Activated T-helper 1 cell treated with anti-CD3 and anti-CD28 coated beads, Interleukin-12 subunit alpha, Interleukin-12 subunit beta, Interleukin-2, Interleukin-4 antibody, amounts not matched to agents 30 ng/mL and 10 ng/mL and 1 ng/mL, durations not matched to agents 14 hours and 24 hours and 36 hours (primary cell): ENCODE measurements at regions not wholly inside any gene's neighbourhood (a gene's known extent, or its start where the extent isn't known, plus 50 kb on each side); places are given as distances from the start of the nearest gene placed in this dataset.

Experiments
- DNase-seq: peaks from one replicate; pipeline ENCODE4 v3.0.0; 2021; ENCODE audit warnings: low spot score
- H3K27ac Mint-ChIP-seq: one replicate; pipeline ENCODE4 v1.8.0; 2021; ENCODE audit warnings: mild to moderate bottlenecking, mixed read lengths
- H3K27me3 Mint-ChIP-seq: one replicate; pipeline ENCODE4 v1.8.0; 2022; ENCODE audit warnings: mild to moderate bottlenecking, moderate library complexity, mixed read lengths; ENCODE audit not compliant: insufficient read depth
- H3K36me3 Mint-ChIP-seq: one replicate; pipeline ENCODE4 v1.8.0; 2021; ENCODE audit warnings: low read depth, mixed read lengths
- H3K4me1 Mint-ChIP-seq: one replicate; pipeline ENCODE4 v1.8.0; 2021; ENCODE audit warnings: low read depth, mixed read lengths
- H3K4me3 Mint-ChIP-seq: one replicate; pipeline ENCODE4 v1.8.0; 2021; ENCODE audit warnings: mild to moderate bottlenecking, moderate library complexity, mixed read lengths
- H3K9me3 Mint-ChIP-seq: one replicate; pipeline ENCODE4 v1.8.0; 2021; ENCODE audit warnings: mixed read lengths
- intact Hi-C: fragments of 100-400 bp; cut with micrococcal nuclease; formaldehyde crosslinking; loops from one replicate; pipeline ENCODE4 v1.15.1; 2024

DNA sequence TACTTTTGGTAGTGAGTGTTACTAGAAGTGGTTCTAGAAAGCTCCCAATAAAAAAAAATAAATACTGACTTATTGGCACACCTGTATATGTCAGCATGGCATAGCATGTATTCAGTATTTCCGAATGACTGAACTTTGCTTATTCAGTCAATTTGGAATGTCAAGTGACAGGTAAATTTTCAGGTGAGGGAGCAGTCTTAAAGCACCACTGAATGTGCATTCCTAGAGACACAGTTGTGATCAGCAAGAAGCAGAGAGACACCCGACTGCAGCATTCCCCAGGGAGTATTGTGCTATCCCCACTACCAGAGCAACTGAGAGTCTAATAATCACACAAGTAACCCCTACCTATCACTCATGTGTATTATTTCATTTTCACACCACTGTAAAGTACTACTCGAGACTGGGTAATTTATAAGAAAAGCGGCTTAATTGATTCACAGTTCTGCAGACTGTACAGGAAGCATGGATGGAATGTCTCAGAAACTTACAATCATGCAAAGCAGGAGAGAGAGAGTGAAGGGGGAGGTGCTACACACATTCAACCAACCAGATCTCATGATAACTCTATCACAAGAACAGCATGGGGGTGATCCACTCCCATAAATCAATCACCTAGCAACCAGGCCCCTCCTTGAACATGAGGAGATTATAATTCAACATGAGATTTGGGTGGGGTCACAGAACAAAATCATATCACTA lies 201.5 kb downstream of the TBX15 start:
- Mint-ChIP-seq H3K27me3 (no peaks in the 10 kb centered on the region), H3K4me1 (no peaks in the 10 kb centered on the region), H3K9me3 (peaks cover 22% of the 10 kb centered on the region), H3K36me3 (no peaks in the 10 kb centered on the region), H3K27ac (no peak overlapping the region), H3K4me3 (no peak overlapping the region)
- DNase-seq, result no peak
- intact Hi-C loops, result no loop called here

- no peak for DNase-seq
- peaks cover 14% of the 10 kb centered on the region for H3K9me3 Mint-ChIP-seq
- intact Hi-C loops, result no loop called here
- H3K36me3 Mint-ChIP-seq, result no peaks in the 10 kb centered on the region
- H3K4me1 Mint-ChIP-seq, result no peaks in the 10 kb centered on the region
- H3K27ac Mint-ChIP-seq, result no peak overlapping the region
- no peaks in the 10 kb centered on the region for H3K27me3 Mint-ChIP-seq
- no peak overlapping the region for H3K4me3 Mint-ChIP-seq
These were observed 202.9 kb downstream of the TBX15 start for GRCh38 chr1:118785246-118785645.

DNA sequence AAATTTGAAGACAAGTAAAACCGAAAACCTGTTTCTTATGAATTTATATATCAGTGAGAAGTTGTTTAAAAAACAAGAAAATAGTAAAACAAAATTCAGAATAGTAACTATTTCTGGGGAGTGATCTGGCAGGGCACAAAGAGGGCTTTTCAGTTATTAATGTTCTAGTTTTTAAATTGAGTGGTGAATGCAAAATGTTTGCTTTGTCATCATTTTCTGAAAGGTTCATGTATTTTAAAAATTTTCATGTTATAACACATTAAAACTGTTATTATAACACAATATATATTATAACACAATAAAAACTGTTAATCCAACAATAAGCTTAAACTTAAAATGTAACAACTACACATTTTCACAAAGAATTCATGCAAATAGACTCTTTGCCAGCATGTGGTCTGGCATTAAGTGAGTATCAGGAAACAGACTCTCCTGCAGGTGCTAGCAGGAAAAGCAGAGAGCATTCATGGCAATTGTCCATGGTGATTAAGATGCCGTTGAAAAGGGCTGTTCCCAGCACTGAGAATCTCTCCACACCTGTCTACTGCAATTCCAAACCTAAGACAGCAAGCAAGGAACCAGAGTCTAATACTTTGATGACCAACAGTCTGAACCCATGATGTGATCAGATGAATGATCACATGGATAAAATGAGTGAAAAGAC lies 204.9 kb downstream of the TBX15 start:
- H3K27me3 Mint-ChIP-seq, result no peaks in the 10 kb centered on the region
- H3K4me1 Mint-ChIP-seq, result no peaks in the 10 kb centered on the region

DNA sequence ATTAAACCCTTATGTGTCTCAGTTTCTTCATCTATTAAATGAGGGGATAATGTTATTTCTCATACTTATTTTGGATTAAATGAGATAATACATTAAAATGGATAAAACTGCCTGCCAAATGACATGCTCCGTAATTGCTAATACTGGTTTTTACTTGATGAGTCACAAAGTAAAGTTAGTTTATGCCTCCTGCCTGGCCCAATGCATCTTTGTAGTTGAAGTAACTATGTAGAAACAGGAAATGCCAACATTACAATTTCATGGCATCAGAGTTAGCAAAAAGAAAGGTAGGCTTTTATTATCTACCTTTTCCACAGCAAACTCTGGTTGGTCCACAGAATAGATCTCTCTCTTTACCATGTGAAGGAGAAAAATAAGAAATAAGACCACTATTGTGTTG lies 214.5 kb downstream of the TBX15 start:
- H3K36me3 Mint-ChIP-seq, result no peaks in the 10 kb centered on the region
- intact Hi-C loops, result no loop called here
- no peak for DNase-seq
- H3K9me3 Mint-ChIP-seq, result peaks cover 9% of the 10 kb centered on the region
- no peaks in the 10 kb centered on the region for H3K4me1 Mint-ChIP-seq
- no peaks in the 10 kb centered on the region for H3K27me3 Mint-ChIP-seq
- no peak overlapping the region for H3K4me3 Mint-ChIP-seq
- H3K27ac Mint-ChIP-seq, result no peak overlapping the region

More for the DNA sequence above, 204.9 kb downstream of the TBX15 start:
- Mint-ChIP-seq H3K27ac (no peak overlapping the region), H3K4me3 (no peak overlapping the region), H3K36me3 (no peaks in the 10 kb centered on the region), H3K9me3 (peaks cover 10% of the 10 kb centered on the region)
- DNase-seq, result no peak
- intact Hi-C loops, result no loop called here

GRCh38 chr1:118767971-118768370 lies 220.2 kb downstream of the TBX15 start:
- peaks cover 18% of the 10 kb centered on the region for H3K9me3 Mint-ChIP-seq
- no peaks in the 10 kb centered on the region for H3K27me3 Mint-ChIP-seq
- H3K4me1 Mint-ChIP-seq, result no peaks in the 10 kb centered on the region
- no peak overlapping the region for H3K27ac Mint-ChIP-seq
- no peaks in the 10 kb centered on the region for H3K36me3 Mint-ChIP-seq
- DNase-seq, result no peak
- no peak overlapping the region for H3K4me3 Mint-ChIP-seq
- intact Hi-C loops, result no loop called here

- H3K4me1 Mint-ChIP-seq, result no peaks in the 10 kb centered on the region
- no peaks in the 10 kb centered on the region for H3K27me3 Mint-ChIP-seq
- H3K9me3 Mint-ChIP-seq, result peaks cover 5% of the 10 kb centered on the region
- no peaks in the 10 kb centered on the region for H3K36me3 Mint-ChIP-seq
- no peak overlapping the region for H3K4me3 Mint-ChIP-seq
- intact Hi-C loops, result no loop called here
- no peak for DNase-seq
- no peak overlapping the region for H3K27ac Mint-ChIP-seq
These were observed 234.2 kb downstream of the TBX15 start for GRCh38 chr1:118753976-118754375.

GRCh38 chr1:118751166-118751565 lies 237.0 kb downstream of the TBX15 start:
- H3K27me3 Mint-ChIP-seq, result no peaks in the 10 kb centered on the region
- intact Hi-C loops, result no loop called here
- no peaks in the 10 kb centered on the region for H3K4me1 Mint-ChIP-seq
- H3K9me3 Mint-ChIP-seq, result peaks cover 4% of the 10 kb centered on the region
- no peak overlapping the region for H3K27ac Mint-ChIP-seq
- no peak overlapping the region for H3K4me3 Mint-ChIP-seq
- DNase-seq, result no peak
- no peaks in the 10 kb centered on the region for H3K36me3 Mint-ChIP-seq

GRCh38 chr1:118744420-118744819 lies 243.7 kb downstream of the TBX15 start:
- Mint-ChIP-seq H3K4me3 (no peak overlapping the region), H3K9me3 (peaks cover 8% of the 10 kb centered on the region), H3K27me3 (no peaks in the 10 kb centered on the region), H3K4me1 (no peaks in the 10 kb centered on the region), H3K27ac (no peak overlapping the region), H3K36me3 (no peaks in the 10 kb centered on the region)
- no peak for DNase-seq
- intact Hi-C loops, result no loop called here

GRCh38 chr1:118739501-118739900 lies 248.6 kb downstream of the TBX15 start:
- intact Hi-C loops, result no loop called here
- no peaks in the 10 kb centered on the region for H3K4me1 Mint-ChIP-seq
- no peak overlapping the region for H3K27ac Mint-ChIP-seq
- H3K9me3 Mint-ChIP-seq, result peaks cover 9% of the 10 kb centered on the region
- H3K4me3 Mint-ChIP-seq, result no peak overlapping the region
- no peaks in the 10 kb centered on the region for H3K36me3 Mint-ChIP-seq
- no peaks in the 10 kb centered on the region for H3K27me3 Mint-ChIP-seq
- DNase-seq, result no peak

- H3K27me3 Mint-ChIP-seq, result no peaks in the 10 kb centered on the region
- peaks cover 12% of the 10 kb centered on the region for H3K9me3 Mint-ChIP-seq
- H3K4me1 Mint-ChIP-seq, result no peaks in the 10 kb centered on the region
- H3K4me3 Mint-ChIP-seq, result no peak overlapping the region
- intact Hi-C loops, result no loop called here
- DNase-seq, result no peak
- no peaks in the 10 kb centered on the region for H3K36me3 Mint-ChIP-seq
- H3K27ac Mint-ChIP-seq, result no peak overlapping the region
These were observed 251.8 kb downstream of the TBX15 start for GRCh38 chr1:118736322-118736721.

- Mint-ChIP-seq H3K27me3 (no peaks in the 10 kb centered on the region), H3K36me3 (no peaks in the 10 kb centered on the region), H3K9me3 (peaks cover 3% of the 10 kb centered on the region), H3K27ac (no peak overlapping the region), H3K4me3 (no peak overlapping the region), H3K4me1 (no peaks in the 10 kb centered on the region)
- no peak for DNase-seq
- intact Hi-C loops, result no loop called here
These were observed 270.2 kb downstream of the TBX15 start for GRCh38 chr1:118717893-118718292.

DNA sequence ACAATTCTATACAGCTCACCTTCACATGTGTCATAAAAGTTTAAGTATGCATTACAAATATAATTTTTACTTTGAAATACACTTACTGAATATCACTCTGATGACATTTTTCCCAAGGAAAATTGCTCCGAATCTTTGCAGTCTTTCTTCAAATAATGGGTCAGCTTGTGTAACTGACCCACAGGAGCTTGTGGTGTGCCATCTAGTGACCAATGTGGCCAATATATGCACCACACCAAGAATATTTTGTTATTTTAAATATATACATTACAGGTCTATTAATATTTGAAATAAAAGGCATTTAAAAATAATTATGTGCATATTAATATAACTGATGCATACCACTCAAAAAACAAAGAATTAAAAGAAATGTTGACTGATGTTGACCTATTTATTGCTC lies 271.4 kb downstream of the TBX15 start:
- H3K4me1 Mint-ChIP-seq, result no peaks in the 10 kb centered on the region
- no peaks in the 10 kb centered on the region for H3K27me3 Mint-ChIP-seq
- no peak overlapping the region for H3K4me3 Mint-ChIP-seq
- intact Hi-C loops, result no loop called here
- H3K36me3 Mint-ChIP-seq, result no peaks in the 10 kb centered on the region
- H3K9me3 Mint-ChIP-seq, result peaks cover 3% of the 10 kb centered on the region
- DNase-seq, result no peak
- no peak overlapping the region for H3K27ac Mint-ChIP-seq

DNA sequence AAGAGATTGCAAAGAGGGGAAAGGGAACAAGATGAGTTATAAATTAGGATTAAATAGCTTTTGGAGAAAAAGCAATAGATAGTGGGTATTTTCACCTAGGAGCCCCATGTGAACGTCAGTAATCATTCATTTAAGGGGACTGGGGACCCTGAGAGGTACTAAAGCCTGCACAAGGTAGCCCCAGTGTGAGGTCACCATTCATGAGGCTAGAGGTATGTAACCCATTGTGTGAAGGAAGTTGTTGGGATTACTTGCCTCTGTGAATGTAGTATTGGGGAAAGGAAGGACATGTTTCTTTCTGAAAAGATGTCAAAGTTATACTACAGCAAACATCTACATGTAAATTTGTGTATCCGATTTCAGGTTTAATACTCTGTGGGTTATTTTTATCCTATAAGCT lies 276.8 kb downstream of the TBX15 start:
- no peaks in the 10 kb centered on the region for H3K27me3 Mint-ChIP-seq
- peaks cover 10% of the 10 kb centered on the region for H3K9me3 Mint-ChIP-seq
- DNase-seq, result no peak
- H3K36me3 Mint-ChIP-seq, result no peaks in the 10 kb centered on the region
- H3K27ac Mint-ChIP-seq, result no peak overlapping the region
- no peaks in the 10 kb centered on the region for H3K4me1 Mint-ChIP-seq
- intact Hi-C loops, result no loop called here
- H3K4me3 Mint-ChIP-seq, result no peak overlapping the region
